ENCODE measurements at regions not wholly inside any gene's neighbourhood (a gene's known extent, or its start where the extent isn't known, plus 50 kb on each side); places are given as distances from the start of the nearest gene placed in this dataset.

DNA sequence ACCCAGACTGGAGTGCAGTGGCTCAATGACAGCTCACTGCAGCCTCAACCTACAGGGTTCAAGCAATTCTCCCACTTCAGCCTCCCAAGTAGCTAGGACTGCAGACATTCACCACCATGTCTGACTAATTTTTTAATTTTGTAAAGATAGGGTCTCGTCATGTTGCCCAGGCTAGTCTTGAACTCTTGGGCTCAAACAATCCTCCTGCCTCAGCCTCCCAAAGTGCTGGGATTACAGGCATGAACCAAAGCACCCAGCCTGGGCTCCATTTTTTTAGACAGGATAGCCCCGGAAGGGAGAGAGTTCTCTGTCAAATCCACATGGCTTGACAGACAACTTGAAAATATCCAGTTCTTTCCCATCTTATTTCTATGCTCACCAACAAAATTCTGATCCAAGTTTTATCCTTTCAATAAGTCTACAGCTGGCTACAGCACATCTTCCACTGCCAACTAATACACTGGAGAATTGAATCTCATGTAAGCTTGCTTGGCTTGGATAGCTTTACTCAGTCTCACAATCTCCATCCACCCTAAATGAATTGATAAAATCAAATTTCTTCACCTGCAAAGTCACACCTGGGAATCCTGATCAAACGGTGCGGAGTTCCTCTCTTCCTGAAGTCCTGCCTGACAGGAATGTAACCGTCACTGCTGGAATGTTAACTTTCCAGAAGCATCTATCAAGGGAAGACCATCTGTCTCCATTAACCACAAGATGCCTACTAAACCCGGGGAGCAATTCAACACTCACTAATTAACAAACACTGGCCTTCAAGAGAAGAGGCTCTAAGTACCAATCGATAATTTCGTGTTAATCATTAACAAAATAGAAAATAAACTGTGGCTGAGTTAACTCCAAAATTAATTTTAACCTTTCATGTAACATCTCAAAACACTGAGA is 239.7 kb upstream of the MKLN1 start:
- TF ChIP-seq Cebpa-rat (IDR thresholded peaks at IDR 0.05), result no peak
- peaks cover 25% of the 10 kb centered on the region; the same call in 1 of the 2 replicates for H4K20me1 ChIP-seq
- H3K27me3 ChIP-seq, result no peaks in the 10 kb centered on the region
- no peaks in the 10 kb centered on the region for H3K9me3 ChIP-seq
- no peak overlapping the region for H3K9ac ChIP-seq
- no peak overlapping the region for H3K27ac ChIP-seq
- no peak overlapping the region for H3K4me2 ChIP-seq
- no peaks in the 10 kb centered on the region for H3K36me3 ChIP-seq
- H3K4me1 ChIP-seq, result no peaks in the 10 kb centered on the region
- H3K4me3 ChIP-seq, result no peak overlapping the region

DNA sequence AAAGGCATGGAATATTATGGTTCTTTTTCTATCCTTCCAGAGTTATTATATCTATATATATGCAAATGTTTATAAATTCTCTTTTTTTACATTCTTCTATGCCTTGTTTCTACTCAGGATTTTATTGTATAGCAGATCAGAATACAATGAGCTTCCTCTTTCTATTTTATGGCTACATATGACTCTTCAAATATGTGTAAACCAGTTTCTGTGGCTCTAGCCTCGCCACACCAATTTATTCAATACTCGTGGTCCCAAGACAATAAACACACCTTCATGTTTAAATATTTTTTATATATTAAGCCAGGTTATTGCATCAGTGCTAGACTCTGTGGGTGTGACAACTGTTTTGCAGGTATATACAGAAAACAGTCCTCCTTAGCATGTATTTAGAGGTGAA is 237.5 kb upstream of the MKLN1 start:
- no peak for TF ChIP-seq Cebpa-rat (IDR thresholded peaks at IDR 0.05)
- Histone ChIP-seq H4K20me1 (peaks cover 34% of the 10 kb centered on the region; the same call in 1 of the 2 replicates), H3K36me3 (no peaks in the 10 kb centered on the region), H3K27me3 (no peaks in the 10 kb centered on the region), H3K4me2 (no peak overlapping the region), H3K4me3 (no peak overlapping the region), H3K27ac (no peak overlapping the region), H3K4me1 (no peaks in the 10 kb centered on the region), H3K9ac (no peak overlapping the region), H3K9me3 (no peaks in the 10 kb centered on the region)

DNA sequence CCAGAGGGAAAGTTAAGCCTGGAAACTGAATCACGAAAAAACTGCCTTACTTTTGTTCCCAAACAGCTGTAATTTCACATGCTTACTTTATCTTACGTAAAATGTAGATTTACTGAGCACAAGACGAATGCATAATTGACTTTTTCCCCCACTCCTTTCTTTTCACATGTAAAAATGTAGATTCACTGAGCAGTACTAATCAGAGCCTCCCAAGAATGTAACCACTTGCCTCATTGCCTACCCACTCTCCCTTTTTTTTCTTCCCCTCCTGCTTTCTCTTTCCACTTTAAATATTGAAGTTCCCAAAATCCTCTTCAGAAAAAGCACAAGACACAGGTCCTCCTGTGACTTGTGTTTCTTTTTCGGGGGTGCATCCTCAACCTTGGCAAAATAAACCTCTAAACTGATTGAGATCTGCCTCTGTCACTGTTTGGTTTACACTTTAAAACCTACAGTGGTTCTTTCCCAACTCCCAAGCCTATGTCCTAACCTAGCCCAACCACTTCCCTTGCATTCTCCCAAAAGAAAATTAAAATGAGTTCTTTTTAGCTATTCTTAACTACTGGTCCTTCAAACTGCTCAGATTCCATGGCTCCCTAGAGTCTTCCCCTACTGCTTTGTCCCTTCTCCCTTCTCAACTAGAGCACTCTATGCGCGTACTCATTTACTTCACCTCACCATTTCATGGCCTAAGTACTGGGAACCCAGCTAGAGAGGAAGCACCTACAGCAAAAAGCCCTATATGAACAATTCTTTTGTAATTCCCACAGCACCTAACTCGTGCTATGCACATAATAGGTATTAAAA is 236.6 kb upstream of the MKLN1 start:
- Histone ChIP-seq H3K4me3 (no peak overlapping the region), H3K9me3 (no peaks in the 10 kb centered on the region), H3K36me3 (no peaks in the 10 kb centered on the region), H3K4me2 (no peak overlapping the region), H3K27ac (no peak overlapping the region), H3K4me1 (no peaks in the 10 kb centered on the region), H3K27me3 (no peaks in the 10 kb centered on the region), H3K9ac (no peak overlapping the region), H4K20me1 (peaks cover 43% of the 10 kb centered on the region; the same call in 1 of the 2 replicates)
- TF ChIP-seq Cebpa-rat (IDR thresholded peaks at IDR 0.05), result no peak

DNA sequence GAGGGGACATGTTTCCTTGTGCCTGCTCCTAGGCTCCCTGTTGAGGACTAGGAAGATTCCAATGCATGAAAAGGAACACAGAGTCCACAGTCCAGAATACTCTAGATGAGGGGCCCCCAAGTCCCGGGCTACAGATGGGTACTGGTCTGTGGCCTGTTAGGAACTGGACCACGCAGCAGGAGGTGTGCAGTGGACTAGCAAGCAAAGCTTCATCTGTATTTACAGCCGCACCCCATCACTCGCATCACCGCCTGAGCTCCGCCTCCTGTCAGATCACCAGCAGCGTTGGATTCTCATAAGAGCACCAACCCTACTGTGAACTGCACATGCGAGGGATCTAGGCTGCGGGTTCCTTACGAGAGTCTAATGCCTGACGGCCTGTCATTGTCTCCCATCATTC is 233.0 kb upstream of the MKLN1 start:
- TF ChIP-seq Cebpa-rat (IDR thresholded peaks at IDR 0.05), result no peak
- H3K27ac ChIP-seq, result no peak overlapping the region
- H3K4me2 ChIP-seq, result no peak overlapping the region
- H4K20me1 ChIP-seq, result peaks cover 65% of the 10 kb centered on the region; the same call in 1 of the 2 replicates
- H3K36me3 ChIP-seq, result no peaks in the 10 kb centered on the region
- H3K4me1 ChIP-seq, result no peaks in the 10 kb centered on the region
- H3K9me3 ChIP-seq, result no peaks in the 10 kb centered on the region
- no peak overlapping the region for H3K4me3 ChIP-seq
- no peak overlapping the region for H3K9ac ChIP-seq
- H3K27me3 ChIP-seq, result no peaks in the 10 kb centered on the region

DNA sequence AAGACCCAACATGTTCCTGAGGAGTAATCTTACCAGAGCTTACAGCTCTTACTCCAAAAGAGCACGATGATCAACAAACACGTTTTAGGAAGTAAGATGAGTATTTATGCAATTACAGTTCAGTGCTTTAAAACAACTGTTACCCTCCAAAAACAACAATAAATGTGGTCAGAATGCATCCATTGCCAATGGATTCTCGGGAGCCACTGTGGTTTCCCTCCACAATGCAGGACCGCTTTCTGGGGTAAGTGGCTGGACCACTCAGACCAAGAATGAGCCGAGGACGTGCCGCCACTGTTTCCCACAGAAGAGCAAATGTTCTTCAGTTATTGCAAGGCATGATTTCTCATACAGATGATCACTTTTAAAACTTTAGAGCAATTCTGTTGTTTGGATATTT is 232.3 kb upstream of the MKLN1 start:
- TF ChIP-seq Cebpa-rat (IDR thresholded peaks at IDR 0.05), result no peak
- Histone ChIP-seq H3K36me3 (no peaks in the 10 kb centered on the region), H3K9me3 (no peaks in the 10 kb centered on the region), H3K9ac (no peak overlapping the region), H3K27ac (no peak overlapping the region), H3K27me3 (no peaks in the 10 kb centered on the region), H4K20me1 (peaks cover 67% of the 10 kb centered on the region; the same call in 1 of the 2 replicates), H3K4me1 (no peaks in the 10 kb centered on the region), H3K4me2 (no peak overlapping the region), H3K4me3 (no peak overlapping the region)

GRCh38 chr7:131096267-131096927 is 231.3 kb upstream of the MKLN1 start:
- TF ChIP-seq Cebpa-rat (IDR thresholded peaks at IDR 0.05), result no peak
- no peaks in the 10 kb centered on the region for H3K36me3 ChIP-seq
- no peaks in the 10 kb centered on the region for H3K4me1 ChIP-seq
- no peak overlapping the region for H3K4me2 ChIP-seq
- H3K27ac ChIP-seq, result no peak overlapping the region
- no peaks in the 10 kb centered on the region for H3K27me3 ChIP-seq
- no peaks in the 10 kb centered on the region for H3K9me3 ChIP-seq
- H4K20me1 ChIP-seq, result peaks cover 61% of the 10 kb centered on the region; the same call in 1 of the 2 replicates
- no peak overlapping the region for H3K9ac ChIP-seq
- no peak overlapping the region for H3K4me3 ChIP-seq

GRCh38 chr7:131097662-131098376 is 229.9 kb upstream of the MKLN1 start:
- no peak for TF ChIP-seq Cebpa-rat (IDR thresholded peaks at IDR 0.05)
- Histone ChIP-seq H3K4me2 (no peak overlapping the region), H3K4me1 (0 out of 2 replicates have a peak, but pooled peaks cover 6% of the 10 kb centered on the region), H3K27me3 (no peaks in the 10 kb centered on the region), H3K9me3 (no peaks in the 10 kb centered on the region), H4K20me1 (peaks cover 66% of the 10 kb centered on the region; the same call in 1 of the 2 replicates), H3K36me3 (no peaks in the 10 kb centered on the region), H3K4me3 (no peak overlapping the region), H3K27ac (no peak overlapping the region), H3K9ac (no peak overlapping the region)

GRCh38 chr7:131098527-131098926 is 229.1 kb upstream of the MKLN1 start:
- Histone ChIP-seq H3K4me2 (no peak overlapping the region), H3K9me3 (no peaks in the 10 kb centered on the region), H3K27me3 (no peaks in the 10 kb centered on the region), H3K9ac (no peak overlapping the region), H3K36me3 (no peaks in the 10 kb centered on the region), H3K27ac (no peak overlapping the region), H3K4me1 (0 out of 2 replicates have a peak, but pooled peaks cover 6% of the 10 kb centered on the region), H4K20me1 (peaks cover 73% of the 10 kb centered on the region; the same call in 1 of the 2 replicates), H3K4me3 (no peak overlapping the region)
- TF ChIP-seq Cebpa-rat (IDR thresholded peaks at IDR 0.05), result no peak
